Esophagus squamous epithelium (tissue), 4 donors: ENCODE measurements at regions not wholly inside any gene's neighbourhood (a gene's known extent, or its start where the extent isn't known, plus 50 kb on each side); places are given as distances from the start of the nearest gene placed in this dataset.

Source experiments
- POLR2A ChIP-seq, 4 donors: fragments of 450-650 bp; IDR thresholded peaks; one replicate each; pipeline ENCODE4 v1.6.1; 2017; ENCODE audit warnings: antibody characterized with exemption in 4 of 4, mild to moderate bottlenecking in 4 of 4, moderate library complexity in 3 of 4
- TF ChIP-seq, protein P1 (sequence below), 6 experiments: fragments of 450-650 bp in 4 of 6; fragments of 200-600 bp in 2 of 6; sonication (generic) in 2 of 6; IDR thresholded peaks; one replicate each; pipeline ENCODE4 v1.5.1; 2016 to 2019; ENCODE audit warnings: antibody characterized with exemption in 6 of 6, mild to moderate bottlenecking in 4 of 6, moderate library complexity in 4 of 6

DNA sequence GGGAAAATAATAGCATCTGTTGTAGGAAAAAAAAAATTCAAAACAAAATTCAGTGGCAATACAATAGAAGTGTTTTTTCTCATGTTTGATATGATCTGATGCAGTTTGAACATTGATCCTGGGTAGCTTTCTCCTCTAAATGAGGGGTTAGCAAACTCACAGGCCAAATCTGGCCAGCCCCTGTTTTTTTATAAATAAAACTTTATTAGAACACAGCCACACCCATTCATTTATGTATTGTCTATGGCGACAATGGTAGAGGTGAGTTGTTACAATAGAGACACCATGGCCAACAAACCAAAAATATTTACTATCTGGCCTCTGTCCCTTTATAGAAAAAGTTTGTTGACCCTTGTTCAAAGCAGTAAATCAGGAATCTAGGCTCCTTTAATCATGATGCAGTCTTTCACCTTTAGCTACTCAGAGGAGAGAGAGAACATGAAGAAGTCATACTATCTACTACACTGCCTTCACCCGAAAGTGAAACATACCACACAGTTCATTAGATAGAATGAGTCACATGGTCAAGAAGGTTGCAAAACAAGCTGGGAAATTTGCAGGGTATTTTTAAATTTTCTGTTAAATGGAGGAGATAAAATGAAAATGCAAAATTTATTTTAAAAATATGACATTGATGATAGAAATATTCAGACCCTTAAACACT lies 186.6 kb upstream of the MAOA start:
- TF ChIP-seq, protein P1, sequence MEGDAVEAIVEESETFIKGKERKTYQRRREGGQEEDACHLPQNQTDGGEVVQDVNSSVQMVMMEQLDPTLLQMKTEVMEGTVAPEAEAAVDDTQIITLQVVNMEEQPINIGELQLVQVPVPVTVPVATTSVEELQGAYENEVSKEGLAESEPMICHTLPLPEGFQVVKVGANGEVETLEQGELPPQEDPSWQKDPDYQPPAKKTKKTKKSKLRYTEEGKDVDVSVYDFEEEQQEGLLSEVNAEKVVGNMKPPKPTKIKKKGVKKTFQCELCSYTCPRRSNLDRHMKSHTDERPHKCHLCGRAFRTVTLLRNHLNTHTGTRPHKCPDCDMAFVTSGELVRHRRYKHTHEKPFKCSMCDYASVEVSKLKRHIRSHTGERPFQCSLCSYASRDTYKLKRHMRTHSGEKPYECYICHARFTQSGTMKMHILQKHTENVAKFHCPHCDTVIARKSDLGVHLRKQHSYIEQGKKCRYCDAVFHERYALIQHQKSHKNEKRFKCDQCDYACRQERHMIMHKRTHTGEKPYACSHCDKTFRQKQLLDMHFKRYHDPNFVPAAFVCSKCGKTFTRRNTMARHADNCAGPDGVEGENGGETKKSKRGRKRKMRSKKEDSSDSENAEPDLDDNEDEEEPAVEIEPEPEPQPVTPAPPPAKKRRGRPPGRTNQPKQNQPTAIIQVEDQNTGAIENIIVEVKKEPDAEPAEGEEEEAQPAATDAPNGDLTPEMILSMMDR (IDR thresholded peaks at IDR 0.05): no peak
- TF ChIP-seq POLR2A (IDR thresholded peaks at IDR 0.05): no peak
